SKM-1 (cell line): ENCODE measurements at regions not wholly inside any gene's neighbourhood (a gene's known extent, or its start where the extent isn't known, plus 50 kb on each side); places are given as distances from the start of the nearest gene placed in this dataset.

ENCODE experiments used
- DNase-seq: peaks from one replicate; lab custom pipeline; 2025; ENCODE audit not compliant: unreplicated experiment; lab: John Stamatoyannopoulos, UW

DNA sequence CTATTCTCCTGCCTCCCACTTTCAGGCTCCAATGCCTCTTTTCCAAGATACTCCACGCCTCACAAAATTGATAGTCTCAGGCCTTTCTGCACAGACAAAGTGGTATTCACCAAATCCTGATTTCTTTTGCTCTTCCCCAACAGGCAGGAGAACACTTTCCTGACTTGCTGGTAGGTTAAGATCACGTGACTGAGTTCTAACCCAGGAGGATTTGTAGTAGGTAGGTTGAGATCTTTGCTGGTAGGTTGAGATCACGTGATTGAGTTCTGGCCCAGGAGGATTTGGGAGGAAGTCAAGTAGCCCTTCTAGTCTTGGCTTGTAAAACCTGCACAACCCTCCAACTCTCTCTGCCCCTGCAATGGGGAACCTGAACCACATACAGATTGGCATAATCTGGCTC, 741.5 kb downstream of the TYW1 start:
- DNase-seq = no peak

DNA sequence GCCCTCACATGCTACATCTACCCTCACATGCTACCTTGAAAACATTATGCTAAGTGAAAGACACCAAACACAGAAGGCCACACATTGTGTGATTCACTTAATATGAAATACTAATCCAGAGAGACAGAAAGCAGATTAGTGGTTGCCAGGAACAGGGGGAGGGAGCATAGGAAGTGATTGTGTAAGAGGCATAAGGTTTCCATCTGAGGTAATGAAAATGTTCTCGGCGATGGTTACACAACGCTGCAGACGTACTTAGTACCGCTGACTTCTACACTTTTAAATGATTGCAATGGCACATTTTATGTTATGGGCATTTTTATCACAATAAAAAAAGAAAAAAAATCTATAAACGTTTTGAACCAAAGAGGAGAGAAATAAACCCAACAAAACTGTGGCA, 742.3 kb downstream of the TYW1 start:
- DNase-seq = no peak

DNA sequence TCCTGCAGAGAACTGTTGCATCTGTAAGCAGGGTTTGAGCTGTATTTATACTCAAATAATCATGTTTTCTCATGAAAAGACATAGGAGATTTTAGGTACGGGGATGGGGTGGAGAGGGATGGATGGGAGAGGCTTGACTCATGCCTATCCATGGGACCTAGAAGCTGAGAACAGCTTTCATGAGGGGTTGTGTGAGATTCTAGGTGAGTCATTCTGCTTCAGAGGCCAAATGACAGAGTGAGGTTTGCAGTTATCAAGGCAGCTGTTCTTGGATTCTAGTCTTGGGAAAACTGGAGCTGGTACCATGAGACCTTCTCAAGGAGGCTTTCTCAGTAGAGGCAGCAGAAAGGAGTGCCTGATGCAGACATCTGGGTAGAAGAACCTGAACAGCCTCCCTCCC, 746.9 kb downstream of the TYW1 start:
- no peak for DNase-seq

DNA sequence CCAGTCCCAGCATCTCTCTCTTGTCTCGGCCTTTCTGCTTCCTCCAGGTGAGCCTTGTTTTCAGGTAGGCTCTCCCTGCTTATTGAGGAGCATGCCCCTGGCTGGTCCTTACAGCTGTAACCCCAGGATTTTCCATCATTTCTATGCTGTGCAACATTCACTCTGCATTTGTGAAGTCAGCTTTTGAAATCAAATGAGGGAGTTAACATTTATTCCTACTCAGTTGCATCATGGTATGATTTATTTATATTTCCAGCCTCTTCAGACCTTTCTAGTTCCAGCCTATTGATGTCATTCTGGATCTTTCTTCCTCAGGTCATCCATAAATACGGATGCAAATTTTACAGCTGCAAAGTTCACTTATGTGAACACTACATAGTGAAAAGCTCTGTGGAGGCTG, 755.6 kb downstream of the TYW1 start:
- DNase-seq = no peak

DNA sequence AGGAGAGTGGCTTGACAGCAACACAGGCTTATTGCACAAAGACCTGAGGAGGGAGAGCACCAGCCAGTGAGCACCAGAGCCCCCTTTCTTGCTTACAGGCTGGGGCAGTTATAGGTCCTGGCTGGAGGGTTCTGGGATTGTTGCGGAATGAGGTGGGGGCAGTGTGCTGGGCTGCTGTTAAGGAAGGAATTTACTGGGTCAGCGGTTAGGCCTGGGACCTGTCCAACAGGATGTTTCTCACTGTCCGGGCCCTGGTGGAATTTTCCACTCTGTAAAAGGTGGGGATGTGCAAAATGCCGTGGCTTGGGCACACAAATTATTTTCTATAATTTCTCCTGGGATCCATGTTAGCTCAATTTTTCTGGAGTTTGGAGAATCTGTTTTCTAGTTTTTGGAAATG, 757.3 kb downstream of the TYW1 start:
- no peak for DNase-seq

DNA sequence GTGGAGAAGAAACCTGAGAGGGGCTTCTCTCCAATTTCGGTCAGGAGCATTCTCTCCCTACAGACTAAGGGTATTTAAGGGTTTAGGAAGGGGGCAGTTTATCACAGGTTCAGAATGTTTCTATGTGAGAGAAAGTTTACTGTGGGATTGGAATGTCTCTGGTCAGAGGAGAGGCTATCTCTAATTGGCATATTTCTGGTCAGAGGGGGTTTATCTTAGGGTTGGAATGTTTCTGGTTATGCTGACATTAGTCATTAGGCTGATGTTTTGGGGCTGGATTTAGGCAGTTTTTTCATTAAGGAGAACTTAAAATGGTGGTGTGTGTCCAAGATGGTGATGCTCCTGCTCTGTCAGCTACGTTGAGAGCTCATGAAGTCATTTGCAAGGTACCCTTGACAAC, 758.0 kb downstream of the TYW1 start:
- DNase-seq = no peak

DNA sequence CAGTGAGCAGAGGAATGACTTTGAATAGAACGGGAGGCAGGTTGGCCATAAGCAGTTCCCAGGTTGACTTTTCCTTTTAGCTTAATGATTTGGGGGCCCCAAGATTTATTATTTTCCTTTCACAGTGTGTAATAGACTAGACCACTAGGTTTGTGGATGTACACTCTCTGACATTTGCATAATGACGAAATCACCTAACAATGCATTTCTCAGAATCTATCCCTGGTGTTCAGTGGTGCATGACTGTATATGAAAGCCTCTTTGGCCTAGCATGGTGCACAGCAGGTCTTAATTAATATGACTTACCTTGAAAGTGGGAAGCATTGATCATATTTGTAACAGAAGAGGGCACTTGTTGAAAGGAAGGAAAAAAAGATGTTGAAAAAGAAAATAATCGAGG, 761.9 kb downstream of the TYW1 start:
- DNase-seq = no peak

DNA sequence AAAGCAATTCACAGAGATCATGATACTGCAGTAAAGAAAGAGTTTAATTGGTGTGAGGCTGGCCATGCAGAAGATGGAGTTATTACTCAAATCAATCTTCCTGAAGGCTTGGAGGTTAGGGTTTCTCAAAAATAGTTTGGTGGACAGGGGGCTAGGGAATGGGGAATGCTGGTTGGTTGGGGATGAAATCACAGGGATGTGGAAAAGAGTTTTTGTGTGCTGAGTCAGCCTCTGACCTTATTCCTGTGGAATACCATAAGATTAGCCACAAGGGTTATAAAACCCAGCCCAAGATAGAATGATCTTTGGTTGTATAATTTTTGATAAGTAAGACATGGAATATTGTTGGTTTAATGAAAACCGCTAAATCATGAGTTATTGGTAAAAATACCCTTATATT, 764.3 kb downstream of the TYW1 start:
- DNase-seq = no peak

DNA sequence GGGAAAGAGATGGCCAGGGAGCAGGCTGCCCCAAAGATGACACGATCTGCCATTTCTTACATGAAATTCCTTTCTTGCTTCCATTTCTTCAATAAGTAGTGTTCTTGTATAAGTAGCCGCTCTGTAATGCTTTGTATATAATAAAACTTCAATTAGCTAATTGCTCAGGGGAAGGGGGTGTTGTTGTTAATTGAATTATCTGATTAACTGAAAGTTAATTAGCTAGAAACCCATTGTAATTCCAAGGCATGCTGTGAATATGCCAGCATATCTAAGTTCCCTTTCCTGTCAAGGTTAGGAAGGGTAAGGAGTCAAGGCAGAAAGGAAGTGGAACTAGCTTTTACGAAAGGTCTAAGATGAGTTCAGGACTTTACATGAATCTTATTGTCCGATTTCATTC, 765.9 kb downstream of the TYW1 start:
- DNase-seq = no peak

DNA sequence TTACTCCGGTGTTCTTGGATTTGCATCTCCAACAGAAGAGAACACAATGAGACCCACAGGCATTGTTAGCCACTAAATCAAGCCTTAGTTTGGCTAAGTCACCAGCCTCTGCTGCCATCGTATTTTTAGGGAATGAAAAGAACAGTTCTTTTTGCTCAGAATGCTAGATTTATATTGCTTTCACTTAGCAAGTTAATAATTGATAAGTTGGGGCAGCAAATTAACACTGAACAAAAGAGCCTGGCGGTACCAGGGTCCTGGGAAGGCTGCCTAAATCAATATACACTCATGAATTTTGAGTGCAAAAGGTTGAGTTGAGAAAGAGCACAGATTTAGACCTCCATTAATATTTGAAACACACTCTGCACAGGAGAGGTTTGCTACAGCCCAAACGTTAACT, 767.7 kb downstream of the TYW1 start:
- no peak for DNase-seq

DNA sequence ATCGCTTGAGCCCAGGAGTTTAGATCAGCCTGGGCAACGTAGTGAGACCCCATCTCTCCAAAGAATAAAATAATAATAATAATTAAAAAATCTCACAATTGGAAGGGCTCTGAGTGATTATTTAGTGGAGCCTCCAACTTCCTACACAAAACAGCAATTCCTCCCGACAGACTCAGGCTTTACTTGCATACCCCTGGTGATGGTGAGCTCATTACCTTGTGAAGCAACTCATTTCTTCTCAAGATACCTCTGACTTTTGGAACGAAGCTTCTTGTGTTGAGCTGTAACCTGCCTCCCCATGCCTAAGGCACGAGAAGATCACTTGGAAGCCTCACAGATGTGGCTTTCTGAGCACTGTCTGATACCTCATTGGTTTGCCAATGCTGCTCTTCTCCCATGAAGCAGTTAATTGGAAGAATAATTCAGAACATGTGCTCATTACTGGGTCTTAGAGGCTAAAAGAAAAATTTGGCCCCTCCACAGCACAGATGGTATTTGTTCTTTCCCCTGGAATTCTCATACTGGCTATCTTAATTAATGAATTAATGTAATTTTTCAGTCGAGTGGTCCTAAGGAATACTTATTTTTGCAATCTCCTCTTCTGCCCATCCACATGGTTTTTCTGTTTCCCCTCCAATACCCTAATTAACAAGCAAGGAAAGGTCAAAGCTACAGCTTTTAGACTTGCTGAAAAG, 769.0 kb downstream of the TYW1 start:
- no peak for DNase-seq

DNA sequence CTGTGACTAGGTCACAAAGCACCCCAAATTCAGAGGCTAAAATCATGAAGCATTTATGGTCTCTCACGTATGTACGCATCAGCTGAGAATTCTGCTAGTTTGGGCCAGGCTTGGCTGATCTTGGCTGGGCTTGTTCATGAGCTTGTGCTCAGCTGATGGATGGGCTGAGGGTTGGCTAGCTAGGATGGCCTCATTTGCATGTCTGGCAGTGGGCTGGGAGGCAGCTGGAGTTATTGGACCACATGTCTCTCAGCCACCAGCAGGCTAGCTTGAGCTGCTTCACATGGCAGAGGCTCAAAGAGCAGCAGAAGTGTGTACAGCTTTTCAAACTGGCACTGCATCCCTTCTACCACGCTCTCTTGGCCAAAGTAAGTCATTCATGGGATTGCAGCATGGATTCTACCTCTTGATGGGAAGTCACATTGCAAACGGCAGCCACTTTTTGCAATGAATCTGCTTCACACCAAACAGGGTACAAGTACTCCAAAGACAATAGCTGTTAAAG, 770.3 kb downstream of the TYW1 start:
- DNase-seq = no peak

DNA sequence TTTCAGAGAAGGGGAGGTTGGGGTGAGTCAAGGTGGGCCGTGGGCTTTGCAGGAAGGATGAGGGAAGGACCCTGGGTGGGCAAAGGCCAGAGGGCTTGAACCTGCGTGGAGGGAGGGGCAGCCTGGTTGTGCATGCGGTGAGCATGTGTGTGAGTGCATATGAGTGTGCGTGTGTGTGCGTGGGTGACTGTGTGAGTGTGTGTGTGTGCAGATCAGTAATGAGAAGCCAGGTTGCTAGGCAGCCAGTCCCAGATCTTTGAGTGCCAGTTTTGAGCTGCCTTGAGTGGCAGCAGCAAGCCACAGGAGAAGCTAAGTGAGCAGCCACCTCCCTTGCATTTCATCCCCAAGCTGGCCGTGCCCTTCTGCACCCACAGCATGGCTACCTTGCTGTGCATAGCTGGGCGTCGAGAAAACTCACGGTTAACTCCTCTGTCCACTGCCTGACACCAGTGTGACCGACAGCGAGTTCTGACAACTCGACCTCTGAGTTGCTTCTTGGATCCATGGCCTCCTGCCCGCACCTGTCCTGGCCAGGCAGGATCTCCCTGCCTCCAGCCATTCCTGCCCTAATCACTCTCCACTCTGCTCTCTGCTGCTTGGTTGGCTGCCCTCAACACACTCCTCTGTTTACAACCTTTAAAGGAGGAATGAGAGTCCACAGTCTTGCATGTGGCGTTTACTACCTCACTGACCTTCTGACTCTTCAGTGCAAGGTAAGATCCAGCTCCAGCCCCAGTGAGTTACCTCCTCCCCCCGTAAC, 775.4 kb downstream of the TYW1 start:
- no peak for DNase-seq

DNA sequence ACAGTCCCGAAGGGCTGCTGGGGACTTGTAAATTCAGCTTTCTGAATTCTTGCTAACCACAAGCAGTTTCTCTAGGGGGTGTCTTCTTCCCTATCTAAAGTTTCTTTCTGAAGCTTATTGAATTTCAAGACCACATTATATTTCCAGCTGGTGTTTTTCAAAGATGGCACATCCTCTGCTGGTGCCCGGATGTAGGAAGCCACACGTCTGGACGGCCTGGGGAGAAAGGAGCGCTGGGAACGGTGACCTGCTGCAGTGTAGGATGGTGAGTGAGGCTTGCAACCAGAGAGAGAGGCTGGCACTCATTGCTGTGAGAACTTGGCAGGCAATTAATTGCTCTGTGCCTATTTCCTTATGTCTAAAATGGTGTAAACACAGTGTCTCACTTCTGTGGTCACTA, 776.4 kb downstream of the TYW1 start:
- no peak for DNase-seq

DNA sequence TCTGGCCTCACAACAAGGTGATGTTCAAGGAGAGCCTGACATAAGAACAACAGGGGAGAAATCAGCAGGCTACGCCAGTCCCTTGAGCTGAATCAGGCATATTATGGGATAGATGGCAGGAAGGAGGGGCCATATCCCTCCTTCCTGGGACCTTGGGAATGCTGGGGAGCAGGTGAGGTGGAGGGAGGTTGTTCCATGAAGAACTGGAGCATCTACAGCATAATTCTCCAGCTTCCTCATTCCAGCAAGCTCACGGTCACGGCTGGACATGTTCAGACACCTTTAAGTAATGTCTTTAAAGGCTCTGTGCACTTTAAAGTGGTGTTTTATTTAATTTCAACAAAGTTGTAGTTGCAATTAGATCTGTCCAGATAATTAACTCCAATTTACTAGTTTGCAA, 780.5 kb downstream of the TYW1 start:
- DNase-seq = no peak

DNA sequence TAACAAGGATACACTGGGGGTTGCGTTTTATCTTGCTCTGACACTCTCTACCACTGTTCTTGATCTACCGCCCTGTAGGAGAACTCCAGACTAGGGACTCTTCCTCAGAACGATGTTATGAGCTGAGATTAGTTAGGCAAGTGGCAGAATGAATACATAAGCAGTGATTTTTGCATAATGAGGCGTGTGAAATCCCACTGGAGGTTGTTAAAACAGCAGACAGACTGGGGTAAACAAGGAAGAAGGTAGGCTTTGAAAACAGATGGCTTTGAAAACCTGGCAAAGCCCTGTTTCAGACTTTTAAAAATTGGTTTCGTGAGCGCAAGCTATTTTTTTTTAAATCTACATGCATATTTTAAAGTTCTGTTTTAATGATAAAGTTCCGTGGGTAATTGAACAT, 785.2 kb downstream of the TYW1 start:
- DNase-seq = no peak

DNA sequence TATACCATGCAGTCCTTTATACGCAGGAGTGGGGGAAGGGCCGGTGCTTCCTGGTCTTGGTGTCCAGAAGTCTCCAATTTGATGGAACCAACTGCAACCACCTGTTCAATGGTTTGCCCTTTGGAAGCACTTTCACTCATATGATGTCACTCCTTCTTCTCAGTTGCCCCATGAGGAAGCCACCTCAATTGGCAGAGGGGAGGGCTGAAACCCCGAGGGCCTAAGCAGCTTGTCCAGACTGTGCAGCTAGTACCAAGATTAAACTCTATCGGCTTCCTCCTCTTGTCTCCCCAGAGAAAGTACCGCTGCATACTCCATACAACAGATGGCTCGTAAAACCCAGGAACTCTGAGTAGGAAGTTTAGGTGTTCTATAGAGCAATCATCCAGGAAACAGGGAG, 789.4 kb downstream of the TYW1 start:
- DNase-seq = no peak

DNA sequence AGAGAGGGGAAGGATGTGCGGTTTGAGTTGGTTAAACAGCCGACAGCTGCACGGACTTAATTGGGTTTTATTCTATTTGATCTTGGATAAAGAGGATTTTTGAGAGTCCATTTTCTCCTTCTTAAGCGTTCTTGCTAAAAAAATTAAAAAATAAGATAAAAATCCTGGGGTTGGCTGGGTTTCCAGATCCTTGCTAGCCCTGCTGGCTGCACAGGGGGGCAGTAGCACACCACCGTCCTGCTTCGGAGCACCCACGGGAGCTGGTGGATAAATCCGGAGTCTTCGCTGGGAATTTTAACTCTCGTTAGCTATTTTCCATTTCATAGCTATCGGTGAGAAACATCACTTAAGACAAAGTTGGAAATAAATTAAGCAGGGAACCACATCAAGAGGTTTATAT, 792.0 kb downstream of the TYW1 start:
- DNase-seq = no peak

DNA sequence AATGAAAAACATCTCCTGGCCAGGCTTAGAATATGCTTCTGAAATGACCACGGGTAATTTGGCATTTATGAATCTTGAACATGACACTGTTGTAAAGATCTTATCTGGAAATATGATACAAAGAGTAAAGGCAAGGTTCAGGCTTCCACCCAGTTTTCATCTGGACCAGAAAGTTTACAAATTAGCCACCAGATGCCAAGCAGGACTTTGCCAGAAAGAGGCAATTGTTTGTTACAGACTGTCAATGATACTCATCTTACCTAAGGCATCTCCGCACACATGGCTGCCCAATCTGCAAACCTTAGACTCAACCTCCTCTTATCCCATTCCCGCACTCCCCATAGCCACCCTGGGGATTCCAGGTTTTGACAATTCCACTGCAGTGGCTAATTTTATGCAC, 795.3 kb downstream of the TYW1 start:
- DNase-seq = no peak

DNA sequence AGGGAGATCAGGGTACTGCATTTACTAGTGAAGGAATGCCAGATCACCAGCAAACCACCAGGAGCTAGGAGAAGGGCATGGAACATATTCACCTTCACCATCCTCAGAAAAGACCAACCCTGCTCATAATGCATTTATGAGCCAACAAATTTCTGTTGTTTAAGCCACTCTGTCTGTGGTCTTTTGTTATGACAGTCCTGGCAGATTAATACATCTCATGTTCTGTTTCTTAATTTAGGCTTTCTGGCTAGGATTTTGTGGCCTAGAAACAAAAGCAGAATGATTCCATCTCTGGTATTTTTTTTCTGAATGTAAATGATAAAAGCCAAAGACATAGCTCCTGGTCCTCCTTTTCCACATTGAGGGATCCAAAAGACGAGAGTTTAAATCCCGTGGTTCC, 797.9 kb downstream of the TYW1 start:
- no peak for DNase-seq

DNA sequence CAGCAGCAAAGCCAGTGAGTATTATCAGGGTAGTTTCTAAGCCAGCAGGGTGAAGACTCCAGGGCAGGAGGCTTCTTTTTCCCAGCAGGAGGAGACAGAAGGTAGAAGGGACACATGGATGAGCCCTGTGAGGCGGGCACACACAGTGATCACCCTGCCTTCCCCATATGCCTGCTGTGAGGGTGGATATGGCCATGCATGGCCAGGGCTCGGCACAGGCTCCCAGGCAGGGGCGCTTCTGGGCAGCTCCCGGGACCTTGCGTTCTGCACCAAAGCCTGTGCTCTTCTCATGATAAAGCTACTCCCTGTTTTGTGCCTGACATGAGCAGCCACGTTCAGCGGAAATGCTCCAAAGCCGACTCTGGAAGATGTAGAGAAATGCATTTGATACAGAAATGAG, 807.2 kb downstream of the TYW1 start:
- DNase-seq = no peak

DNA sequence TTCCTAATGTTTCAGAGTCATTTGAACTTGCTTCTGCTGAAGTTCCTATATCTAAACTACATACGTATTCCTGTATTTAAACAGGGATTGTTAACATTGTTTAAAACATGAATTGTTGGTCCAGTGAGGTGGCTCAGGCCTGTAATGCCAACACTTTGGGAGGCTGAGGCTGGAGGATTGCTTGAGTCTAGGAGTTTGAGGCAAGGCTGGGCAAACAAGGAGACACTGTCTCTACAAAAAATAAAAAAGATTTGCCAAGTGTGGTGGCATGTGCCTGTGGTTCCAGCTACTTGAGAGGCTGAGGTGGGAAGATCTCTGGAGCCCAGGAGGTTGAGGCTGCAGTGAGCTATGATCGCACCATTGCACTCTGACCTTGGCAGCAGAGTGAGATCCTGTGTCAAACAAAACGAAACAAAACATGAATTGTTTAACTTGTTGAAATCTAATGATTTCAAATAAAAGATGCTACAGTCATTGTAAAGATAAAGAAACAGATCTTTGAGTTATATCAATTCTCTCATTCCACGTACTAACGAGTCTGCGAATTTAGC, 809.4 kb downstream of the TYW1 start:
- no peak for DNase-seq
